ENCODE measurements at regions not wholly inside any gene's neighbourhood (a gene's known extent, or its start where the extent isn't known, plus 50 kb on each side); places are given as distances from the start of the nearest gene placed in this dataset.

DNA sequence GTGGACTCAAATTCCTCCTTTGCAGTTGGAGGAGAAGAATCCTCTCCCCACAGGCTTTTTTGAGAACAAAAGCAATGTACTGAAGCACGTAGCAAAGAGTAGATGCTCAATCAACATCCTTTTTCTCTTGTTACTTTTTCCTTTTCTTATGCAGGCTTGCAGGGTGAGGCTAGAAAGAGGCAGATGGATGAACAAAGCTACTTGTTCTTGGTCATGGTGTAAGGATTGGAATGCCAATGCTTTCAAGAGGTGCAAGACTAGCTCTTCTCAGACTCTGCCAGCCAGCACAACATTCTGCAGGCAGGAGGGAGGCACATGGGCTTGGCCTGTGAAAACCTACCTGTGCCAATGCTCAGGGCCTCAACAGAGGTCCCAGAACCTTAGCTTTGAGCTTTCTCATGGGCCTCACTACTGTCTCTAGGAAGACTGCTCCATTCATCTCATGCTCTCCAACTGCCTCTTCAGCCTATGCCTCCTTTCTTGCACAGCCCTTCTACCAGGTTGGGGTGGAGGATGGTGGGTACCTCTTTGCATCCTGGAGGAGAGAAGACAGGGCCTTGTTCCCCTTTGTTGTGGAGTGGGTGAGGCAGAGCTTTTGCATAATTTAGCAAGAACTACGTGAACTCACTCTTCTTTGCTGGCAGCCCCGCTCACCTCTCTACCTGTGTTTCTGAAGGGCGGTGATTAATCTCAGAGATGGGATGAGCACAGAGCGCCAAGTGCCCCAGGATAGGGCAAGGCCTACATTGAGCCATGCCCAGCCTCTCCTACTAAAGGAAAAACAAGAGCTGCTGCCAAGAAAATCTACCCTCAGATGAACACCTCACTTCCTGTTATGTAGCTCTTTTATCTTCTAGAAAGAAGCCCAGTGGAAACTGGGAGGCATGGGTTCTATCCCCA, 1119.7 kb downstream of the VRK1 start:
- TF ChIP-seq, protein P1, sequence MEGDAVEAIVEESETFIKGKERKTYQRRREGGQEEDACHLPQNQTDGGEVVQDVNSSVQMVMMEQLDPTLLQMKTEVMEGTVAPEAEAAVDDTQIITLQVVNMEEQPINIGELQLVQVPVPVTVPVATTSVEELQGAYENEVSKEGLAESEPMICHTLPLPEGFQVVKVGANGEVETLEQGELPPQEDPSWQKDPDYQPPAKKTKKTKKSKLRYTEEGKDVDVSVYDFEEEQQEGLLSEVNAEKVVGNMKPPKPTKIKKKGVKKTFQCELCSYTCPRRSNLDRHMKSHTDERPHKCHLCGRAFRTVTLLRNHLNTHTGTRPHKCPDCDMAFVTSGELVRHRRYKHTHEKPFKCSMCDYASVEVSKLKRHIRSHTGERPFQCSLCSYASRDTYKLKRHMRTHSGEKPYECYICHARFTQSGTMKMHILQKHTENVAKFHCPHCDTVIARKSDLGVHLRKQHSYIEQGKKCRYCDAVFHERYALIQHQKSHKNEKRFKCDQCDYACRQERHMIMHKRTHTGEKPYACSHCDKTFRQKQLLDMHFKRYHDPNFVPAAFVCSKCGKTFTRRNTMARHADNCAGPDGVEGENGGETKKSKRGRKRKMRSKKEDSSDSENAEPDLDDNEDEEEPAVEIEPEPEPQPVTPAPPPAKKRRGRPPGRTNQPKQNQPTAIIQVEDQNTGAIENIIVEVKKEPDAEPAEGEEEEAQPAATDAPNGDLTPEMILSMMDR (conservative IDR thresholded peaks at IDR 0.05 in 1 of 2, IDR thresholded peaks at IDR 0.05 in 1 of 2; ENCODE audit: extremely low read depth in 1 of 2, insufficient read depth in 1 of 2, low read depth in 1 of 2, low read length in 2 of 2) = no peak
- no peak for TF ChIP-seq EZH2 (IDR thresholded peaks at IDR 0.05; ENCODE audit: borderline replicate concordance, low read length)

Data from mammary epithelial cell (primary cell).